Activated gamma-delta T cell treated with Interleukin-2 at 50 U/mL for 16 hours (primary cell): ENCODE measurements at regions not wholly inside any gene's neighbourhood (a gene's known extent, or its start where the extent isn't known, plus 50 kb on each side); places are given as distances from the start of the nearest gene placed in this dataset.
"Not testable (repeated sequence)": the region's sequence is repeated elsewhere in the genome, so short reads cannot be mapped to it uniquely, and the experiment has no call there.

ENCODE experiments used
- DNase-seq: peaks from one replicate; pipeline ENCODE4 v3.0.0-alpha.2; 2020

GRCh38 chr9:97096793-97097192 lies 57.9 kb upstream of the CTSV start:
- DNase-seq: no peak

- DNase-seq: not testable (repeated sequence)
Measured at GRCh38 chr9:97089361-97089760, 50.4 kb upstream of the CTSV start.
